H9 (cell line): ENCODE measurements at regions not wholly inside any gene's neighbourhood (a gene's known extent, or its start where the extent isn't known, plus 50 kb on each side); places are given as distances from the start of the nearest gene placed in this dataset.

Source experiments
- DNase-seq: peaks from one replicate; pipeline ENCODE4 v3.0.0-alpha.2; 2017
- H2AFZ ChIP-seq: one replicate; pipeline ENCODE4 v1.6.1; 2013; ENCODE audit warnings: mild to moderate bottlenecking, low read length, control low read depth, moderate library complexity
- H2AK5ac ChIP-seq: 2 replicates; pipeline ENCODE4 v1.6.1; 2013; ENCODE audit warnings: low read length, control low read depth, mixed read lengths; ENCODE audit not compliant: insufficient read length
- H2BK120ac ChIP-seq: one replicate; pipeline ENCODE4 v1.6.1; 2013; ENCODE audit warnings: low read depth, mild to moderate bottlenecking, low read length, control low read depth, inconsistent platforms; ENCODE audit not compliant: poor library complexity, severe bottlenecking
- H2BK12ac ChIP-seq: 2 replicates; pipeline ENCODE4 v1.6.1; 2013; ENCODE audit warnings: low read length, control low read depth, mixed read lengths, low read depth; ENCODE audit not compliant: insufficient read length
- H2BK15ac ChIP-seq: 2 replicates; pipeline ENCODE4 v1.6.1; 2013; ENCODE audit warnings: low read depth, low read length, control low read depth
- H2BK20ac ChIP-seq: one replicate; pipeline ENCODE4 v1.6.1; 2013; ENCODE audit warnings: low read depth, mild to moderate bottlenecking, low read length, control low read depth, inconsistent platforms; ENCODE audit not compliant: poor library complexity, severe bottlenecking
- H2BK5ac ChIP-seq: 2 replicates; pipeline ENCODE4 v1.6.1; 2013; ENCODE audit warnings: low read length, control low read depth, mixed read lengths; ENCODE audit not compliant: insufficient read length
- H3K14ac ChIP-seq: 2 replicates; pipeline ENCODE4 v1.6.1; 2013; ENCODE audit warnings: low read length, control low read depth; ENCODE audit not compliant: insufficient read depth
- H3K18ac ChIP-seq: 2 replicates; pipeline ENCODE4 v1.6.1; 2013; ENCODE audit warnings: low read depth, mild to moderate bottlenecking, mixed read lengths, low read length, control low read depth; ENCODE audit not compliant: insufficient read length
- H3K23ac ChIP-seq: 2 replicates; pipeline ENCODE4 v1.6.1; 2013; ENCODE audit warnings: low read length, control low read depth, mixed read lengths, low read depth; ENCODE audit not compliant: insufficient read length
- H3K23me2 ChIP-seq: 2 replicates; pipeline ENCODE4 v1.6.1; 2013; ENCODE audit warnings: low read depth, mild to moderate bottlenecking, mixed read lengths, low read length, control low read depth; ENCODE audit not compliant: insufficient read length, poor library complexity, severe bottlenecking
- H3K27ac ChIP-seq: 2 replicates; pipeline ENCODE4 v1.5.1; 2013; ENCODE audit warnings: low read length, control low read depth, mixed read lengths, low read depth; ENCODE audit not compliant: insufficient read length
- H3K27me3 ChIP-seq: 2 replicates; pipeline ENCODE4 v1.6.1; 2013; ENCODE audit warnings: low read length, control low read depth, inconsistent platforms; ENCODE audit not compliant: insufficient read depth
- H3K4ac ChIP-seq: 2 replicates; pipeline ENCODE4 v1.6.1; 2013; ENCODE audit warnings: low read depth, mild to moderate bottlenecking, control low read depth, inconsistent platforms, low read length, moderate library complexity
- H3K4me1 ChIP-seq: 2 replicates; pipeline ENCODE4 v1.6.1; 2013; ENCODE audit warnings: low read length, control low read depth, inconsistent platforms; ENCODE audit not compliant: insufficient read depth
- H3K4me2 ChIP-seq: 2 replicates; pipeline ENCODE4 v1.6.1; 2013; ENCODE audit warnings: low read length, control low read depth, mixed read lengths; ENCODE audit not compliant: insufficient read length, insufficient read depth
- H3K56ac ChIP-seq: 2 replicates; pipeline ENCODE4 v1.6.1; 2013; ENCODE audit warnings: low read depth, mild to moderate bottlenecking, mixed read lengths, low read length, control low read depth; ENCODE audit not compliant: insufficient read length
- H3K79me1 ChIP-seq: 2 replicates; pipeline ENCODE4 v1.6.1; 2013; ENCODE audit warnings: low read depth, mild to moderate bottlenecking, moderate library complexity, low read length, control low read depth, inconsistent platforms; ENCODE audit not compliant: insufficient read depth, poor library complexity, severe bottlenecking
- H3K79me2 ChIP-seq: 2 replicates; pipeline ENCODE4 v1.6.1; 2013; ENCODE audit warnings: low read length, control low read depth, inconsistent platforms; ENCODE audit not compliant: insufficient read depth
- H3K9ac ChIP-seq: 2 replicates; pipeline ENCODE4 v1.6.1; 2013; ENCODE audit warnings: low read length, control low read depth, mixed read lengths; ENCODE audit not compliant: insufficient read length; ENCODE audit errors: extremely low read depth
- H3K9me3 ChIP-seq: one replicate; pipeline ENCODE4 v1.6.1; 2013; ENCODE audit warnings: low read depth, low read length, inconsistent platforms; ENCODE audit not compliant: control insufficient read depth
- H3T11ph ChIP-seq: one replicate; pipeline ENCODE4 v1.6.1; 2013; ENCODE audit warnings: mild to moderate bottlenecking, low read length, control low read depth, inconsistent platforms
- H4K20me1 ChIP-seq: one replicate; pipeline ENCODE4 v1.6.1; 2013; ENCODE audit not compliant: control insufficient read depth, insufficient read length, insufficient read depth
- H4K5ac ChIP-seq: 2 replicates; pipeline ENCODE4 v1.6.1; 2013; ENCODE audit warnings: low read depth, mild to moderate bottlenecking, mixed read lengths, low read length, control low read depth; ENCODE audit not compliant: insufficient read length
- H4K8ac ChIP-seq: replicated peaks from 2 replicates; pipeline ENCODE4 v1.6.1; 2013; ENCODE audit warnings: low read length, control low read depth, mixed read lengths, low read depth; ENCODE audit not compliant: insufficient read length
- H4K91ac ChIP-seq: 2 replicates; pipeline ENCODE4 v1.6.1; 2013; ENCODE audit warnings: low read depth, mild to moderate bottlenecking, moderate library complexity, mixed read lengths, low read length, control low read depth; ENCODE audit not compliant: insufficient read length
- H3K27ac Mint-ChIP-seq, 3 experiments: 2 replicates in 2 of 3; 3 replicates in 1 of 3; pipeline ENCODE4 v1.8.0; 2020 to 2021; ENCODE audit warnings: mixed read lengths in 3 of 3, mild to moderate bottlenecking in 1 of 3, moderate library complexity in 1 of 3
- H3K27me3 Mint-ChIP-seq: 2 replicates; pipeline ENCODE4 v1.8.0; 2021; ENCODE audit warnings: low read depth, mild to moderate bottlenecking, moderate library complexity, mixed read lengths
- H3K36me3 Mint-ChIP-seq, 3 experiments: 2 replicates in 2 of 3; 3 replicates in 1 of 3; pipeline ENCODE4 v1.8.0; 2020 to 2021; ENCODE audit warnings: low read depth in 3 of 3, mixed read lengths in 3 of 3; ENCODE audit not compliant: insufficient read depth in 1 of 3
- H3K4me1 Mint-ChIP-seq, 2 experiments: 2 replicates each; pipeline ENCODE4 v1.8.0; 2020; ENCODE audit warnings: mixed read lengths in 2 of 2
- H3K4me3 Mint-ChIP-seq, 2 experiments: 2 replicates in 1 of 2; 3 replicates in 1 of 2; pipeline ENCODE4 v1.8.0; 2020 to 2021; ENCODE audit warnings: mild to moderate bottlenecking in 2 of 2, mixed read lengths in 2 of 2, moderate library complexity in 1 of 2
- H3K9me3 Mint-ChIP-seq, 2 experiments: 2 replicates in 1 of 2; 3 replicates in 1 of 2; pipeline ENCODE4 v1.8.0; 2020; ENCODE audit warnings: mild to moderate bottlenecking in 2 of 2, mixed read lengths in 2 of 2, moderate library complexity in 1 of 2
- WGBS: extraction: QIAGEN DNeasy Blood & Tissue Kit; methylation state at CpG from one replicate; pipeline ENCODE4 v1.1.7; 2013; ENCODE audit warnings: missing lambda C conversion rate, low lambda C conversion rate, mixed read lengths; ENCODE audit not compliant: insufficient read length; ENCODE audit errors: extremely low coverage; 5-methylcytosine and 5-hydroxymethylcytosine counted together
- TF ChIP-seq, protein P1 (sequence below): fragments of 200-600 bp; sonication (generic); conservative IDR thresholded peaks from 3 replicates; pipeline ENCODE4 v1.8.0; 2021; ENCODE audit warnings: antibody characterized with exemption, mild to moderate bottlenecking

DNA sequence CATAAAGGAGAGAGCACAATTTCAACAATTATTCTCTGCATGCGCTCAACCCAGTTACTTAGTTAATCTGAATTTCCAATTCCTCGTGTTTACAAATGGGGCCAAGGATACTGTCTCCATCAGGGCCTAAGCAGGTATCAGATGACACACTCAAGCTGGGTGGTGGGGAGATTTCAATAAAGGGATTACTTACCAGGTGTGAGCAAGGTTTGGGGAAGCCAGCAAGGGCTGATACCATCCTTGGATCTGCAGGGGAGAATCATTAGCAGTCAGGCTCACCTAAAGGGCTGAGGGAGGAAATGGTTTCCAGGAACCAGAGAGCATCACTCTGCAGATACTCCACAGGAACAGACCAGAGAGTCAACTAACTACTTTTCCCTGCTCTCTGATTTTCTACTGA, 487.1 kb downstream of the NTRK2 start:
- Histone ChIP-seq H4K91ac (no peak overlapping the region), H4K20me1 (no peaks in the 10 kb centered on the region), H4K8ac (no peak overlapping the region), H3K79me1 (no peaks in the 10 kb centered on the region), H2AFZ (no peak overlapping the region), H3K23me2 (no peaks in the 10 kb centered on the region), H3K27me3 (no peaks in the 10 kb centered on the region), H3K27ac (no peak overlapping the region), H3T11ph (no peak overlapping the region), H3K4me2 (no peak overlapping the region), H2BK5ac (no peak overlapping the region), H2AK5ac (no peak overlapping the region), H2BK20ac (no peak overlapping the region), H3K79me2 (no peaks in the 10 kb centered on the region), H3K9ac (no peak overlapping the region), H3K23ac (no peak overlapping the region), H3K4me1 (peaks cover 3% of the 10 kb centered on the region), H4K5ac (no peak overlapping the region), H2BK12ac (no peak overlapping the region), H3K4ac (no peak overlapping the region), H3K56ac (no peak overlapping the region), H3K14ac (no peak overlapping the region), H3K9me3 (no peaks in the 10 kb centered on the region), H3K18ac (no peak overlapping the region), H2BK120ac (no peak overlapping the region), H2BK15ac (no peak overlapping the region)
- peaks cover 18 to 30% of the 10 kb centered on the region in 2 experiments for H3K4me1 Mint-ChIP-seq
- no CpG with 5 or more reads among the region's 2 CpGs for WGBS
- H3K4me3 Mint-ChIP-seq, result no peak overlapping the region
- TF ChIP-seq, protein P1, sequence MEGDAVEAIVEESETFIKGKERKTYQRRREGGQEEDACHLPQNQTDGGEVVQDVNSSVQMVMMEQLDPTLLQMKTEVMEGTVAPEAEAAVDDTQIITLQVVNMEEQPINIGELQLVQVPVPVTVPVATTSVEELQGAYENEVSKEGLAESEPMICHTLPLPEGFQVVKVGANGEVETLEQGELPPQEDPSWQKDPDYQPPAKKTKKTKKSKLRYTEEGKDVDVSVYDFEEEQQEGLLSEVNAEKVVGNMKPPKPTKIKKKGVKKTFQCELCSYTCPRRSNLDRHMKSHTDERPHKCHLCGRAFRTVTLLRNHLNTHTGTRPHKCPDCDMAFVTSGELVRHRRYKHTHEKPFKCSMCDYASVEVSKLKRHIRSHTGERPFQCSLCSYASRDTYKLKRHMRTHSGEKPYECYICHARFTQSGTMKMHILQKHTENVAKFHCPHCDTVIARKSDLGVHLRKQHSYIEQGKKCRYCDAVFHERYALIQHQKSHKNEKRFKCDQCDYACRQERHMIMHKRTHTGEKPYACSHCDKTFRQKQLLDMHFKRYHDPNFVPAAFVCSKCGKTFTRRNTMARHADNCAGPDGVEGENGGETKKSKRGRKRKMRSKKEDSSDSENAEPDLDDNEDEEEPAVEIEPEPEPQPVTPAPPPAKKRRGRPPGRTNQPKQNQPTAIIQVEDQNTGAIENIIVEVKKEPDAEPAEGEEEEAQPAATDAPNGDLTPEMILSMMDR, result no peak
- no peak for DNase-seq
- peak overlapping the region in 2 of 3 experiments; percentile 45 to 71; a peak in 2 of 7 replicates for H3K27ac Mint-ChIP-seq
- no peaks in the 10 kb centered on the region for H3K27me3 Mint-ChIP-seq
- H3K9me3 Mint-ChIP-seq, result peaks cover 0 to 2% of the 10 kb centered on the region in 2 experiments; a peak in 2 of 5 replicates
- no peaks in the 10 kb centered on the region for H3K36me3 Mint-ChIP-seq
